GM19328 (cell line): ENCODE measurements at regions not wholly inside any gene's neighbourhood (a gene's known extent, or its start where the extent isn't known, plus 50 kb on each side); places are given as distances from the start of the nearest gene placed in this dataset.
"Not testable (repeated sequence)": the region's sequence is repeated elsewhere in the genome, so short reads cannot be mapped to it uniquely, and the experiment has no call there.

ENCODE experiments used
- ATAC-seq: cut with Tn5 transposase; IDR thresholded peaks from one replicate; pipeline ENCODE4 v1.9.1; 2021; ENCODE audit warnings: mild to moderate bottlenecking, moderate library complexity; ENCODE audit not compliant: unreplicated experiment

DNA sequence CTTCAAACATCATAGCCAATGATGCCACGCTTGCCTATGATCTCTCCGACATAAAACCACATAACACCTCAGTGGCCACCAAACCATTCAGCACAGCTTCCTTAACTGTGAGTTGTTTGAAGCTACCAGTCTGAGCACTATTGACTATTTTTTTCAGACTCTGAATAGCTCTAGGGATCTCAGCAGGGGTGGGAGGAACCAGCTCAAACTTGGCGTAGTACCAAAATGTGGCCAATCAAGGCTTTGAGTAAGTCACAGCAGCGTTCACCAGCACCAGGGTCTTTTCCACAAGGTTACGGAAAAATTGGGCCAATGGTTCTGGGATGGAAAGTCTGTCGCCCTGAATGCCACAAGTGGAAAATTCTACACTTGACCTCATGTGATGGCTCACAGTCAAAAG is 70.6 kb downstream of the SMPDL3A start:
- ATAC-seq: no peak

DNA sequence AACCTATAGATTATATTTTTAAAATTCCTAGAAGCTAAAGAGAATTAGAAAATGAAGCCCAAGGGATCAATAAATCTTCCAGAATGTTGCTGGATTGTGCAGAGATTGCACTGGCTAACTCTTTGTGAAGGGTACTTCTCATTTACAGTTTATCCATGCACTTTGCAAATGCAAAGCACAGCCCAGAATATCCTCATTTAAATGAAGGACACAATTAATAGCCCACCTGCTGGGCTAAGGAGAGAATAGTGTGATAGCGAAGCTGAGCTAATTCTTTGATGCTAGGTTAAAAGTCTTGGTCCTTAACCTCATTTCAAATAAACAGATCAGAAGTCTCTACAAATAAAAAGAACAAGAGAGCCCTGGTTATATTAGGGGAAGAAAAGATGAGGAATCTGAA is 72.5 kb downstream of the SMPDL3A start:
- ATAC-seq: no peak

DNA sequence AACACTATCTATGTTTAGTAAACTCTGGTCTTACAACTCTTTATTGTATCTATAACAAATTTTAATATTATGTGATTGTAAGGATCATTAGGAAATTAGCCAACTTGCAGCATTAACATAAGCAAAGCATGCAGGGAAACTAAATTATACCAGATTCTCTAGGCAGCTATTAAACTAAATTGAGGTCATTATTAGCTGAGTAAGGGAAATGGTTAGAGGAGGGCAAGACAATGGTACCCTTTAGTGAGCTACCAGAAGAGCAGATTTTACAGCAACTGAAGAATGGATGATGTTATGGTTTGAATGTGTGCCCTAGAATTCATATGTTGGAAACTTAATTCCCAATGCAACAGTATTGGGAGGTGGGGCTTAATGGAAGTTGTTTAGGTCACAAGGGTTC is 79.1 kb downstream of the SMPDL3A start:
- no peak for ATAC-seq

DNA sequence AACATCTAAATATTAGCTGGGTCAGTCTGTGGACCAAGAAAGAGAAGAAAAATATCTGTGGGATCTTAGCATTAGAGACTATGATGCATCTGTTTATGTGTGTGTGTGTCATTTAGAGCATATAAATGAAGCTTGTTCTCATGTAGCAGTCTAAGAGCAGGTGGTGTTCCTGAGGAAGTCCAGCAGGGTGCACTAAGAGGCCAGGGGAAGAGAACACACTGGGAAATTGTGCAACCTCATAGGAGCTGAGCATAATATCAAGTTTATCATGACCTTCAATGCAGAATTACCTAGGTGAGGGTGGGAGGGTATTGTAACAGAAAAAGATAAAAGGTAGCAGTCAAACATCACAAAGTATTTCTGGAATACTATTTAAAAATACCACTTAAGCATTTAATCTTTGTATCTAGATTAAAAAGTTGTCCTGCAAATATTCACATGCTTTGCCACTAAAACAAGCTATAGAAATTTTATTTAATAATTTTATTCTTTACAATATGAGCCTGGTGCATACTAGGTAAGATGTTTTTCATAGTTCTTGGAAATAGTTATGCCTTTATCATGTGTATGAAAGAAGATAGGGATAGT is 80.5 kb downstream of the SMPDL3A start:
- ATAC-seq: peak; percentile 80

DNA sequence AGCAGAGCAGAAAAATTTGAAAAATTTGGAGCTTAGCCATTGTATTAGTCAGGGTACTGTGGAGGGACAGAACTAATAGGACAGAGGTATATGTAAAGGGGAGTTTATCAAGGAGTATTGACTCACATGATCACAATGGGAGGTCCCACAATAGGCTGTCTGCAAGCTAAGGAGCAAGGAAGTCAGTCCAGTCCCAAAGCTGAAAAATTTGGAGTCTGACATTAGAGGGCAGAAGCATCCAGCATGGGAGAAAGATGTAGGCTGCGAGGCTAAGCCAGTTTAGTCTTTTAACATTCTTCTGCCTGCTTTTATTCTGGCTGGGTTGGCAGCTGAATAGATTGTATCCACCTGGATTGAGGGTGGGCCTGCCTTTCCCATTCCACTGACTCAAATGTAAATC is 82.0 kb downstream of the SMPDL3A start:
- ATAC-seq: no peak

DNA sequence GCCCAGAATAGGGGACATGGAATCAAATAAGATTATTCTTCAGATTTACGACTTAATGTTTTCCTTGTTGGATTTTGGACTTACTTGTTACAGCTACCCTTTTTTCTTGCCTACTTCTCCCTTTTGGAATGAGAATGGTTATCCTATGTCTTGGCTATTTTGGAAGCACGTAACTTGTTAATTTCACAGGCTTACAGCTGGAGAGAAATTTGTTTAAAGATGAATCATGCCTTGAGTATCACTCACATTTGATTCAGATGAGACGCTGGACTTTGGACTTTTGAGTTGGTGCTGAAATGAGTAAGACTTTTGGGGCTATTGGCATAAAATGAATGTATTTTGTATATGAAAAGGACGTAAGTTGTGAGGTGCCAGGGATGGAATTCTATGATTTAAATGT is 83.3 kb downstream of the SMPDL3A start:
- no peak for ATAC-seq

DNA sequence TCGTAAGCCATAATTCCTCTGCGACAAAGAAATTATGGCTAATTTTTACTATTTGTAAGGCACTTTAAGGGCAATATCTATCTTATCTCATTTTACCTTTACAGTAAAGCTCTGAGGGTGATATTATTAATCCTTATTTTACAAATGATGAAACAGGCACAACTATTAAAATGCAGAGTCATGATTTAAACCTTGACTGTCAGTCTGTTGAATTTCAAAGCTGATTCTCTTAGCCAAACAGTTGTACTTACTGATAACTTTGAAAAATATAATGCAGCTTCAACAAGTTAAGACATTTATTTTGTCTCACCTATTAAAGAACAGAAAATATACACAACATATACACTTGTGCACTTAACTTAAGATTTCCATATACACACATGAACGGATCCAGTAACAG is 88.2 kb downstream of the SMPDL3A start:
- ATAC-seq: no peak

DNA sequence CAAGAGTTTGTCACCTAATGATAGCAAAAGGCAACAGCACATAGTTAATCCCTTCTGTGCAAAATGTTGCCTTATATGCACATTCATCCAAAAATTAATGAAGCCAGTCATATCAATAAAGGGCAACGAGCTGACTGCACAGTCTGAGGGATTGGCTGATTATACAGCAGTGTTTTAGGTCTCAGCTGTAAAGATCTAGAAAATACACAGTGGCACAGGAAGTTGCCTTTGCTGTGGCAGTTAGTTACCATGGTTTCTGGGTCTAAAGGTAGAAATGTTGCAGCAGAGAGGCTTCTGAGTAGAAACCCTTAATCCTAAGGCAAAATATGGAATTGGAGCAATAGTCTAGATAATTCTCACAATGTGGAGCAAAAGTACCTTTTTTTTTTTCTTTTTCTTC is 89.7 kb downstream of the SMPDL3A start:
- no peak for ATAC-seq

DNA sequence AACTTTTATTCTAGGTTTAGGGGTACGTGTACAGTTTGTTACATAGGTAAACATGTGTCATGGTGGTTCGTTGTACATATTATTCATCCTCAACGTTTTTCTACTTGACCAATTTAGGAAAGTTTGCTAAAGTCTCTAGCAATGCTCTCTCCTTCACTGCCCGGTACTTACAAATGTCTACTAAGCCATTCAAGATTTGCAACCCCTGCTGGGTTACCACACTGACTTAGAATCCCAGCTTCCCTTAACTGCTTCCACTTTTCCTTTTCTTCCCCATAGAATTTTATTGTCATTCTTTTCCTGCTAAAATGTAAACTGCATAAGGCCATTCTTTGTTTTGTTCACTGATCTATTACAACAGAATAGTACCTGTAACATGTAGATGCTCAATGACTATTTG is 97.4 kb downstream of the SMPDL3A start:
- ATAC-seq: no peak

DNA sequence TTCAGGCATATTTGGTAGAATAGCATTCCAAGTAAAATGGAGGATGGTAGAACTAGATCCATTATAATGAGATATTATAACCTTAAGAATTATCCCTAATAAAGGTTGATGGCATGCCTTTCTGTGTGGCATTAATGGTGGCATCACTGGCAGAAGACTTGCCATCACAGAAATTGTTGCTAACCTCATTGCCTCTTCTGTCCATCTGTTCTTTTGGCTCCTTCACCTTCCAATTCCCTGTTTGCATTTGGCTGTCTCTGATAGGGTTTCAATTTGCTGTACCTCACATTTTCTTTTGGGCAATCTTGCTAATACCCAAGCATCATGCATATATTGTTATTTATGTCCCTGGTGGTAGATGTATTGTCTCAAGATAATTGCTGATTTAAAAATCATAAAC is 98.9 kb downstream of the SMPDL3A start:
- ATAC-seq: no peak

DNA sequence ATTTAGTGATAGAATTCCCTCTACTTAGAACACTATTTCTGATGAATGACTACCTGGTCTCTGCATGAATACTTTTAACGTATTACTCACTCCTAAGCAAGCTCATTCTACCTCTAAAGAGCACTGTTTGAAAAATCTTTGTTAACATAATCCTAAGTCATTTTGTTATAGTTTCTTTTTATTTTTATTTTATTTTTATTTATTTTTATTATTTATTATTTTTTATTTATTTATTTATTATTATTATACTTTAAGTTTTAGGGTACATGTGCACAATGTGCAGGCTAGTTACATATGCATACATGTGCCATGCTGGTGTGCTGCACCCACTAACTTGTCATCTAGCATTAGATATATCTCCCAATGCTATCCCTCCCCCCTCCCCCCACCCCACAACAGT is 99.6 kb downstream of the SMPDL3A start:
- ATAC-seq: not testable (repeated sequence)

DNA sequence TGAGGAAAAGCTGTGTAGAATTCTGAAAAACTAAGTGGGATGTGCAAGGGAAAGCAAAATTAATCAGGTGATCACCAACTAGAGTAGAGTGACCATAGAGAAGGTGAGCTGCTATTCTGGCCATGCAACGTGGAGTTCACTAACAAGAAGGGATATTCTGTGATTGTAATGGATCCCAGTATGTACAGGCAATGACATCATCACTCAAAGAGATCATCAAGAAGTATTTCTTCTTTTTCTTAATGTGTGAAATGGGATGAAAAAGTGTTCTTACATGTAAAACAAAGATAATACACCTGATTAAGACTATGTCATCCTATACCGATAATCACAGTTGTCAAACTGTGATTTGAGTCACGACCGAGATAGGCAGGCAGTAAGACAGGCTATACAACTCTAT is 101.2 kb downstream of the SMPDL3A start:
- no peak for ATAC-seq

DNA sequence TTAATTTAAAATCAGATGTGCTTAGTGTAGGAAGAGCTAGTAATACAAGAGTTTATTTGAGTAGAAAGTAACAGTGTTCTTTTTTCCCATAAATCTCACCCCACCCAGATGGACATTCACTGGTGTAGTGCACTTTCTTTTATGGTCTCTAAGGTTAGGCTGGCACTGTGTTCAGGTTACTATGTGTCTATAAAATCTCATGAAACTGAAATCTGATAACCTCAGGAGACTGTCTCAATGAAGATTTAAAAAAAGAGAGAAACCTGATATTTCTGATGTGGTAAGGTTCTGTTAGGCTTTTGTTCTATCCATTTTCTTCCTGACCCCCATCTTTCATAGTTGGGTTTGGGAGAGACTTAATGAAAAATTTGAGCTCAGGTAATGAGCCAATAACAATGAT is 101.2 kb upstream of the CLVS2 start:
- no peak for ATAC-seq

DNA sequence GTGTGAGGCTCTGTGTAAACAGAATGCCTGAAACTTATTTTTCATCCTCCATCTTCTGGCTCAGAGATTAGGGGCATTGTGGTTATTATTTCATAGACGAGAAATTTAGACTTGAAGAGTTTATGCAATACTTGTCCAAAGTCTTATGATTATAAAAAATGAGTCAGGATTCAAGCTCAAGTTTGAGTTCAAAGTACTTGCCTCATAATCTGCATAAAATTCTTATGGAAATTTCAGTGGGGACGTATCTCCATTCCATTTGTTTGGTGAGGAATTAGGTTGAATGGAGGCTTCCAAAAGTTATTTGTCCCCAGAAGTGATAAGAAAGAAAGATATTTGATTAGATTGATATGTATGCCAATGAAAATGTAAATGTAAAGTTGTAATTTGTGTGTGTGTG is 93.7 kb upstream of the CLVS2 start:
- no peak for ATAC-seq

DNA sequence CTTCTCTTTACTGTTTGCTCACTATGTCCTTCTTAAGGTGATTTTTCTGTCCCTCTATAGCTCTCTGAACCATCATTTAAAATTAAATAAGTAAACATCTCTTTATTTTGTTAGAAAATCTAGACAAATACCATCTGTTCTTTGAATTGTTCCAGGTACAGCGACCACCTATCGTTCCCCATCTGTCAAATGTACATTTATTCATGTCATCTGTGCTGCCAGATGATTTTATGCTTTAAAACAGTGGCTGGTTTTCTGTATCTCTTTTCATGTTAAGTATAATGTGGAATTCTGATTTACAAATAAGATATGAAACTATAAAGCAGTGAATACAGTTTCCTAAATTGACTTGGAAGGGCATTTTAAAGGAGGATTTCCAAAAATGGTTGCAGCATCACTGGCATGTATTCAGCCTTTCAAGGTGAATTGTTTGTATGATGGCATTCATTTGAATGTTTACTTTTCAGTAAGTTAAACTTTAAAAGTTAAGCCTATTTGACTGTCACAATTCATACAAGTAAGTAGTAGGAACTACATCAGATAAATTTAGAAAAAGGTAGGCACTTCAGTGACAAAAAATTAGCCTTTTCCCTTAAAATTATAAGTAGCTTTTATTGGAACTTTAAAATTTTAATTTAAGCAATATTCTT is 92.6 kb upstream of the CLVS2 start:
- no peak for ATAC-seq

DNA sequence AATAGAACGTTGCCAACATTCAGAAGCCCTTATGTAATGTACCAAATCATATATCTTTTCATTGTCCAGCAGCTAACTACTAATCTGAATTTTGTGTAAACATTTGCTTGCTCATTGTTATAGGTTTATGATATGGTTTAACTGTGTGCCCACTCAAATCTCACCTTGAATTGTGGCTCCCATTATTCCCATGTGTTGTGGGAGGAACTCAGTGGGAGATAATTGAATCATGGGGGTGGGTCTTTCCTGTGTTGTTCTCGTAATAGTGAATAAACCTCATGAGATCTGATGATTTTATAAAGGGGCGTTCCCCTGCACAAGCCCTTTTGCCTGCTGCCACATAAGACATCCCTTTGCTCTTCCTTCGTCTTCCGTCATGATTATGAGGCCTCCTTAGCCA is 91.9 kb upstream of the CLVS2 start:
- no peak for ATAC-seq

DNA sequence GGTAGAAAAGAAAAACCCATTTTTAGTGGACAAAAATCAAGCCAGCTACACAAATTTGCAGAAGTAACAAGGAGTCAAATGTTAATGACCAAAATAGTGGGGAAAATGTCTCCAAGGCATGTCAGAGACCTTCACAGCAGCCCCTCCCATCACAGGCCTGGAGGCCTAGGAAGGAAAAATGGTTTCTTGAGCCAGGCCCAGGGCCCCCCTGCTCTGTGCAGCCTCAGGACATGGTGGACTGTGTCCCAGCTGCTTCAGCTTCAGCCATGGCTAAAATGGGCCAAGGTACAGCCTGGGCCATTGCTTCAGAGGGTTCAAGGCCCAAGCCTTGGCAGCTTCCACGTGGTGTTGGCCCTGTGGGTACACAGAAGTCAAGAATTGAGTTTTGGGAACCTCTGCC is 82.5 kb upstream of the CLVS2 start:
- ATAC-seq: no peak

DNA sequence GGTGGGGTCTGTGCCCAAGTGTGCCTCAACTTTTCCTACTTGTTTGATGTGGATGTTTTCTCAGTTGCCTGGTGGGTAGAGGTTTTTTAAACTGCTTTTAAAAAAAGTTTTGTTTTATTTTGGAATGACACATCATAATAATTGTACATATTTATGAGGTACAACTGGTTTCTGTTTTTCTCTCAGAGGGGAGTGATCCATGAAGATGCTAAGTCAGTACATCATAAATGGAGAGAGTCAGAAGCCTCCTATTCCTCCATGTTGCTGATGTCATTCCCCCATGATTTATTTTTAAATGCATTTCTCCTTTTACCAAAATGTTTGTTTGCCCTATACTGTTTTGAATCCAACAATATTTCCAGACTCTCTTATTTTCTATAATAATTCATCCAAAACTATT is 77.3 kb upstream of the CLVS2 start:
- no peak for ATAC-seq

DNA sequence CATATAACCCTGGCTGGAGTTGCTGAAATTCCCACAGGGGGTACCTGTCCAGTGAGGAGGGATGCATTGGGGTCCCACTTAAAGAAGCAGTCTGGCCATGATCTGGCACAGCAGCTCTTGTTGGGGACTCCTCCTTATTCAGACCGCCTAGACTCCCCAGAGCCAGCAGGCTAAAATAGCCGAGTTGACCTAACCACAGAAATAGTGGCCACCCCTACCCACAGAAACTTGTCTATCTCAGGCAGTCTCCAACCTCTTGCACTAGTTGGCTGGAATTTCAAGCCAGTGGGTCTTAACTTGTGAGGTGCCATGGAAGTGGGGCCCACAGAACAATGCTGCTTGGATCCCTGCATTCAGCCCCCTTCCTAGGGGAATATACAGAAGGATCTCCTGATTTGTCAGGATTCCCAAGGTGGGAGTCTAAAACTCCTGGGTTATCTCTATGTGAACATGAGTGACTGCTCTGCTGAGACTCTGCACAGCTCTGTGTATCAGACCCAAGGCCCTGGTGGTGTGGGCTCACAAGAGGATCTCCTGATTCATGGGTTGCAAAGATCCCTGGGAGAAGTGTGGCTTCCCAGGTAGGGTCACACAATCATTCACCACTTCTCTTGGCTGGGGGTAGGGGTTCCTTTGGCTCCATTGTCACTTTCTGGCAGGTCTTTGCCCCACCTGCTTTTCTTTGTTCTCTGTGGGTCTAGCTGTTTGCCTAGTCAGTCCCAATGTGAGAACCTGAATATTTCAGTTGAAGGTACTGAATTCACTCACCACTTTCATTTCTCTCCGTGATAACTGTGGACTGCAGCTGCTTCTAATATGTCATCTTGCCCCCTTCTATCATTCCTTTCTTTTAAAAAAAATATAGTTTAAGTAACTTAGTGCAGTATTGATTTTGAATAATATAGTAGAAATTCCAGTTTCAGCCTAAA is 65.5 kb upstream of the CLVS2 start:
- ATAC-seq: no peak

DNA sequence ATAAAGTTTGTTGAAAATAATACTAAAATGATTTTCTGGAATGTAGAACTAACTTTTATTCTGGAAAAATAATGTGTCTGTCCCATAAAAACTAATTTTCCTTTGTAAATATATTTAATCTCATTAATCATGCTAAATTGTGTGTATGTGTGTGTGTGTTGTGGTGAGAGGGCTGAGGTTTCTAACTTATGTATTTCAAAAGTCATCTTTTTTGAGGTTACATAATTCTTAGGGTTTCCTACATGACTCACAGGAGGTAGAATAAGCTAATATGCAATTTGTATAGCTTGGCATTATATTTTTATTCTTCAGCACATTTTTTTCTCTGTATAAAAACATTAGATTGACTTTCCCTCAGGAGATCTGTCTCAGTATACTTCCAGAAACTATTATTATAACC is 64.1 kb upstream of the CLVS2 start:
- no peak for ATAC-seq

DNA sequence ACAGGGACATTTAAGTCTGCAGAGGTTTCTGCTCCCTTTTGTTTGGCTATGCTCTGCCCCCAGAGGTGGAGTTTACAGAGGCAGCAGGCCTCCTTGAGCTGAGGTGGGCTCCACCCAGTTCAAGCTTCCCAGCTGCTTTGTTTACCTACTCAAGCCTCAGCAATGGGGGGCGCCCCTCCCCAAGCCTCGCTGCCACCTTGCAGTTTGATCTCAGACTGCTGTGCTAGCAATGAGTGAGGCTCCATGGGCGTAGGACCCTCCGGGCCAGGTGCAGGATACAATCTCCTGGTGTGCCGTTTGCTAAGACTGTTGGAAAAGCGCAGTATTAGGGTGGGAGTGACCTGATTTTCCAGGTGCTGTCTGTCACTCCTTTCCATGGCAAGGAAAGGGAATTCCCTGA is 51.1 kb upstream of the CLVS2 start:
- ATAC-seq: not testable (repeated sequence)
